Natural killer cell (primary cell): ENCODE measurements at regions not wholly inside any gene's neighbourhood (a gene's known extent, or its start where the extent isn't known, plus 50 kb on each side); places are given as distances from the start of the nearest gene placed in this dataset.
"Not testable (repeated sequence)": the region's sequence is repeated elsewhere in the genome, so short reads cannot be mapped to it uniquely, and the experiment has no call there.

Source experiments
- ATAC-seq, 3 donors: fragments of 150-1000 bp in 2 of 3; fragments of 200-7000 bp in 1 of 3; cut with Tn5 transposase; 1 replicate in 1 of 3; 2 replicates in 2 of 3; pipeline ENCODE4 v1.10.0; 2021; ENCODE audit warnings: mild to moderate bottlenecking in 2 of 3, moderate library complexity in 2 of 3
- DNase-seq, 2 donors: peaks; one replicate each; pipeline versions ENCODE4 v3.0.0 to v3.0.0-alpha.2; 2013 to 2021; ENCODE audit warnings: mixed read lengths in 1 of 2
- H3K27ac ChIP-seq: one replicate; pipeline ENCODE4 v1.5.1; 2013; ENCODE audit warnings: mild to moderate bottlenecking, low read length
- H3K27me3 ChIP-seq: one replicate; pipeline ENCODE4 v1.6.1; 2013; ENCODE audit warnings: low read length; ENCODE audit not compliant: control insufficient read depth, insufficient read depth
- H3K36me3 ChIP-seq: one replicate; pipeline ENCODE4 v1.6.1; 2013; ENCODE audit warnings: low read length; ENCODE audit not compliant: control insufficient read depth, insufficient read depth
- H3K4me1 ChIP-seq: one replicate; pipeline ENCODE4 v1.6.1; 2013; ENCODE audit warnings: low read length; ENCODE audit not compliant: control insufficient read depth, insufficient read depth
- H3K4me3 ChIP-seq: one replicate; pipeline ENCODE4 v1.5.1; 2013; ENCODE audit warnings: low read length
- H3K9me3 ChIP-seq: one replicate; pipeline ENCODE4 v1.6.1; 2013; ENCODE audit warnings: low read length; ENCODE audit not compliant: control insufficient read depth, insufficient read depth
- H3K27ac Mint-ChIP-seq, 2 donors: one replicate each; pipeline ENCODE4 v1.8.0; 2022; ENCODE audit warnings: mild to moderate bottlenecking in 2 of 2, mixed read lengths in 2 of 2, moderate library complexity in 1 of 2
- H3K27me3 Mint-ChIP-seq, 2 donors: one replicate each; pipeline ENCODE4 v1.8.0; 2022; ENCODE audit warnings: low read depth in 2 of 2, mixed read lengths in 2 of 2
- H3K36me3 Mint-ChIP-seq: one replicate; pipeline ENCODE4 v1.8.0; 2022; ENCODE audit warnings: mixed read lengths
- H3K4me1 Mint-ChIP-seq, 2 donors: one replicate each; pipeline ENCODE4 v1.8.0; 2022; ENCODE audit warnings: mixed read lengths in 2 of 2
- H3K4me3 Mint-ChIP-seq: one replicate; pipeline ENCODE4 v1.8.0; 2022; ENCODE audit warnings: mild to moderate bottlenecking, moderate library complexity, mixed read lengths
- H3K9me3 Mint-ChIP-seq, 2 donors: one replicate each; pipeline ENCODE4 v1.8.0; 2022; ENCODE audit warnings: mixed read lengths in 2 of 2
- WGBS: methylation state at CpG from one replicate; pipeline ENCODE4 v1.1.7; 2013; ENCODE audit warnings: missing lambda C conversion rate; ENCODE audit not compliant: insufficient coverage; 5-methylcytosine and 5-hydroxymethylcytosine counted together
- intact Hi-C: fragments of 100-400 bp; cut with micrococcal nuclease; formaldehyde crosslinking; loops from one replicate; pipeline ENCODE4 v1.14.2; 2022
- TF ChIP-seq, protein P1 (sequence below): fragments of 200-600 bp; IDR thresholded peaks from one replicate; pipeline ENCODE4 v1.8.0; 2022; ENCODE audit warnings: antibody characterized with exemption

DNA sequence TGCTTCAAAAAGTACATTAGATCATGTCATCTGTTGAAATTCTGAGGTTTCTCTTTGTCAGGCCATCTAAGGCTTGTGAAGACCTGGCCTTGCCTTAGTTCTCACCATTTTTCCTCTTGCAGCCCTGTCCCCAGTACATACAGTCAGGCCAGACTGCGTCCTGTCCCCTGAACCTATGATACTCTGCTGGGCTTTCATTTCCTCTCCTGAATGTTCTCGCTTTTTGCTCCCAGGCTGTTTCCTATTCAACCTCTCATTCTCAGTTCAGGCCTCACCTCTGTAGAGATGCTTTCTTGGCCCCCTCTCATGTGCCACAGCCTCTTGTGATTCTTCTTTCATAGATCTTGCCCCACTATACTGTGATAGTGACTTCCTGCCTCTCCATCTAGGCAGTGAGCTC lies 648.8 kb upstream of the KCNMB2 start:
- intact Hi-C loops, result no loop called here
- Mint-ChIP-seq H3K9me3 (no peaks in the 10 kb centered on the region), H3K4me1 (no peaks in the 10 kb centered on the region), H3K4me3 (no peak overlapping the region), H3K27me3 (no peaks in the 10 kb centered on the region), H3K27ac (no peak overlapping the region), H3K36me3 (no peaks in the 10 kb centered on the region)
- TF ChIP-seq, protein P1, sequence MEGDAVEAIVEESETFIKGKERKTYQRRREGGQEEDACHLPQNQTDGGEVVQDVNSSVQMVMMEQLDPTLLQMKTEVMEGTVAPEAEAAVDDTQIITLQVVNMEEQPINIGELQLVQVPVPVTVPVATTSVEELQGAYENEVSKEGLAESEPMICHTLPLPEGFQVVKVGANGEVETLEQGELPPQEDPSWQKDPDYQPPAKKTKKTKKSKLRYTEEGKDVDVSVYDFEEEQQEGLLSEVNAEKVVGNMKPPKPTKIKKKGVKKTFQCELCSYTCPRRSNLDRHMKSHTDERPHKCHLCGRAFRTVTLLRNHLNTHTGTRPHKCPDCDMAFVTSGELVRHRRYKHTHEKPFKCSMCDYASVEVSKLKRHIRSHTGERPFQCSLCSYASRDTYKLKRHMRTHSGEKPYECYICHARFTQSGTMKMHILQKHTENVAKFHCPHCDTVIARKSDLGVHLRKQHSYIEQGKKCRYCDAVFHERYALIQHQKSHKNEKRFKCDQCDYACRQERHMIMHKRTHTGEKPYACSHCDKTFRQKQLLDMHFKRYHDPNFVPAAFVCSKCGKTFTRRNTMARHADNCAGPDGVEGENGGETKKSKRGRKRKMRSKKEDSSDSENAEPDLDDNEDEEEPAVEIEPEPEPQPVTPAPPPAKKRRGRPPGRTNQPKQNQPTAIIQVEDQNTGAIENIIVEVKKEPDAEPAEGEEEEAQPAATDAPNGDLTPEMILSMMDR, result no peak
- ATAC-seq, result no peak
- WGBS, result 77% methylated on average over 2 of the region's 2 CpGs
- H3K4me1 ChIP-seq, result no peaks in the 10 kb centered on the region
- H3K9me3 ChIP-seq, result no peaks in the 10 kb centered on the region
- no peak overlapping the region for H3K27ac ChIP-seq
- no peaks in the 10 kb centered on the region for H3K27me3 ChIP-seq
- no peak for DNase-seq
- H3K4me3 ChIP-seq, result no peak overlapping the region
- no peaks in the 10 kb centered on the region for H3K36me3 ChIP-seq

- H3K27me3 Mint-ChIP-seq, result no peaks in the 10 kb centered on the region
- H3K27ac Mint-ChIP-seq, result no peak overlapping the region
- Histone ChIP-seq H3K9me3 (no peaks in the 10 kb centered on the region), H3K27me3 (no peaks in the 10 kb centered on the region), H3K27ac (no peak overlapping the region), H3K4me3 (no peak overlapping the region), H3K4me1 (no peaks in the 10 kb centered on the region), H3K36me3 (no peaks in the 10 kb centered on the region)
- 100% methylated on average over 3 of the region's 3 CpGs for WGBS
- no peak overlapping the region for H3K4me3 Mint-ChIP-seq
- DNase-seq, result no peak
- no peaks in the 10 kb centered on the region for H3K36me3 Mint-ChIP-seq
- no peaks in the 10 kb centered on the region for H3K9me3 Mint-ChIP-seq
- TF ChIP-seq, protein P1, result no peak
- ATAC-seq, result no peak
- H3K4me1 Mint-ChIP-seq, result no peaks in the 10 kb centered on the region
- intact Hi-C loops, result no loop called here
Measured at GRCh38 chr3:177889161-177889560, 647.1 kb upstream of the KCNMB2 start.

- DNase-seq (no peak), ATAC-seq (no peak)
- H3K36me3 ChIP-seq, result no peaks in the 10 kb centered on the region
- H3K4me3 ChIP-seq, result no peak overlapping the region
- Mint-ChIP-seq H3K36me3 (no peaks in the 10 kb centered on the region), H3K27me3 (no peaks in the 10 kb centered on the region), H3K27ac (no peak overlapping the region), H3K9me3 (no peaks in the 10 kb centered on the region), H3K4me1 (no peaks in the 10 kb centered on the region), H3K4me3 (no peak overlapping the region)
- intact Hi-C loops, result no loop called here
- H3K27ac ChIP-seq, result no peak overlapping the region
- no peaks in the 10 kb centered on the region for H3K27me3 ChIP-seq
- H3K9me3 ChIP-seq, result no peaks in the 10 kb centered on the region
- TF ChIP-seq, protein P1, result no peak
- H3K4me1 ChIP-seq, result no peaks in the 10 kb centered on the region
- 97% methylated on average over 4 of the region's 4 CpGs for WGBS
Measured at GRCh38 chr3:177889652-177890358, 646.4 kb upstream of the KCNMB2 start.

DNA sequence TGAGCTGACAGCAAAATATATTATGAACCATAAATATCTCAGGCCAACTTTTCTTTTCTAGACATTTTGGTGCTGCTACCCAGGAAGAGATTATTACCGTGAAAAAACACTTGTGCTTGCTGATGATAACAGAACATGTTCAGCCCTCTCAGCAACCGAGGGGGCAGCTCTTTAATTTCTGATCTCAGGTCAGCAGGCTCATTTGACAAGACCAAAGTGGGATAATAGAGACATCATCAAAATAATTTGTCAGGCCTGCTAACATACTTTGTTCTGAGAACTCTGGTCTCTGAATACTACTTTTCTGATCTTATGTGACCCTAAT lies 645.9 kb upstream of the KCNMB2 start:
- no peak overlapping the region for H3K27ac Mint-ChIP-seq
- Histone ChIP-seq H3K4me3 (no peak overlapping the region), H3K4me1 (no peaks in the 10 kb centered on the region), H3K27me3 (no peaks in the 10 kb centered on the region), H3K9me3 (no peaks in the 10 kb centered on the region), H3K27ac (no peak overlapping the region), H3K36me3 (no peaks in the 10 kb centered on the region)
- intact Hi-C loops, result no loop called here
- H3K4me3 Mint-ChIP-seq, result no peak overlapping the region
- no peaks in the 10 kb centered on the region for H3K9me3 Mint-ChIP-seq
- WGBS, result 46% methylated on average over 2 of the region's 2 CpGs
- ATAC-seq (no peak), DNase-seq (no peak)
- H3K27me3 Mint-ChIP-seq, result no peaks in the 10 kb centered on the region
- TF ChIP-seq, protein P1, result no peak
- H3K4me1 Mint-ChIP-seq, result no peaks in the 10 kb centered on the region
- no peaks in the 10 kb centered on the region for H3K36me3 Mint-ChIP-seq

DNA sequence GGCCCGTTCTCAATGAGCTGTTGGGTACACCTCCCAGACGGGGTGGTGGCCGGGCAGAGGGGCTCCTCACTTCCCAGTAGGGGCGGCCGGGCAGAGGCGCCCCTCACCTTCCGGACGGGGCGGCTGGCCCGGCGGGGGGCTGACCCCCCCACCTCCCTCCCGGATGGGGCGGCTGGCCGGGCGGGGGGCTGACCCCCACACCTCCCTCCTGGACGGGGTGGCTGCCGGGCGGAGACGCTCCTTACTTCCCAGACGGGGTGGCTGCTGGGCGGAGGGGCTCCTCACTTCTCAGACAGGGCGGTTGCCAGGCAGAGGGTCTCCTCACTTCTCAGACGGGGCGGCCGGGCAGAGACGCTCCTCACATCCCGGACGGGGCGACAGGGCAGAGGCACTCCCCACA lies 644.7 kb upstream of the KCNMB2 start:
- H3K9me3 ChIP-seq, ATAC-seq, H3K27ac Mint-ChIP-seq, H3K27me3 Mint-ChIP-seq, H3K36me3 ChIP-seq, H3K4me1 Mint-ChIP-seq, H3K27ac ChIP-seq, H3K4me3 ChIP-seq, H3K4me3 Mint-ChIP-seq, H3K27me3 ChIP-seq, H3K4me1 ChIP-seq, DNase-seq, H3K36me3 Mint-ChIP-seq, intact Hi-C loops, H3K9me3 Mint-ChIP-seq: not testable (repeated sequence)
- WGBS, result 98% methylated on average over 12 of the region's 29 CpGs
